T-helper 2 cell treated with Interferon-gamma antibody and Interleukin-4, amounts not matched to agents 5 μg/mL and 100 μg/mL, for 36 hours (primary cell): ENCODE measurements at regions not wholly inside any gene's neighbourhood (a gene's known extent, or its start where the extent isn't known, plus 50 kb on each side); places are given as distances from the start of the nearest gene placed in this dataset.

Experiments
- DNase-seq: peaks from one replicate; pipeline ENCODE4 v3.0.0; 2021; ENCODE audit warnings: low spot score
- H3K27ac Mint-ChIP-seq: one replicate; pipeline ENCODE4 v1.8.0; 2021; ENCODE audit warnings: mild to moderate bottlenecking, mixed read lengths
- H3K27me3 Mint-ChIP-seq: one replicate; pipeline ENCODE4 v1.8.0; 2021; ENCODE audit warnings: low read depth, mixed read lengths
- H3K36me3 Mint-ChIP-seq: one replicate; pipeline ENCODE4 v1.8.0; 2021; ENCODE audit warnings: low read depth, mixed read lengths
- H3K4me1 Mint-ChIP-seq: one replicate; pipeline ENCODE4 v1.8.0; 2021; ENCODE audit warnings: low read depth, mixed read lengths
- H3K4me3 Mint-ChIP-seq: one replicate; pipeline ENCODE4 v1.8.0; 2022; ENCODE audit warnings: mild to moderate bottlenecking, moderate library complexity, mixed read lengths
- H3K9me3 Mint-ChIP-seq: one replicate; pipeline ENCODE4 v1.8.0; 2021; ENCODE audit warnings: mixed read lengths

- H3K36me3 Mint-ChIP-seq = peaks cover 35% of the 10 kb centered on the region
- H3K4me3 Mint-ChIP-seq = no peak overlapping the region
- DNase-seq = no peak
- no peaks in the 10 kb centered on the region for H3K27me3 Mint-ChIP-seq
- no peaks in the 10 kb centered on the region for H3K9me3 Mint-ChIP-seq
- H3K4me1 Mint-ChIP-seq = peaks cover 4% of the 10 kb centered on the region
- no peak overlapping the region for H3K27ac Mint-ChIP-seq
Observed at GRCh38 chr17:77487677-77488530, 347.1 kb downstream of the SEC14L1 start.

GRCh38 chr17:77488531-77489238 is 347.9 kb downstream of the SEC14L1 start:
- Mint-ChIP-seq H3K4me1 (peaks cover 6% of the 10 kb centered on the region), H3K9me3 (no peaks in the 10 kb centered on the region), H3K4me3 (no peak overlapping the region), H3K36me3 (peaks cover 40% of the 10 kb centered on the region), H3K27ac (peak overlapping the region; percentile 55), H3K27me3 (no peaks in the 10 kb centered on the region)
- DNase-seq = no peak

GRCh38 chr17:77489239-77489892 is 348.6 kb downstream of the SEC14L1 start:
- peaks cover 44% of the 10 kb centered on the region for H3K36me3 Mint-ChIP-seq
- H3K27me3 Mint-ChIP-seq = no peaks in the 10 kb centered on the region
- no peak for DNase-seq
- H3K27ac Mint-ChIP-seq = no peak overlapping the region
- no peak overlapping the region for H3K4me3 Mint-ChIP-seq
- H3K9me3 Mint-ChIP-seq = no peaks in the 10 kb centered on the region
- H3K4me1 Mint-ChIP-seq = peaks cover 6% of the 10 kb centered on the region

- no peak overlapping the region for H3K27ac Mint-ChIP-seq
- H3K9me3 Mint-ChIP-seq = no peaks in the 10 kb centered on the region
- H3K4me1 Mint-ChIP-seq = peaks cover 10% of the 10 kb centered on the region
- H3K4me3 Mint-ChIP-seq = no peak overlapping the region
- no peaks in the 10 kb centered on the region for H3K27me3 Mint-ChIP-seq
- peaks cover 45% of the 10 kb centered on the region for H3K36me3 Mint-ChIP-seq
- DNase-seq = no peak
Observed at GRCh38 chr17:77489893-77490255, 349.1 kb downstream of the SEC14L1 start.

GRCh38 chr17:77490361-77491183 is 349.8 kb downstream of the SEC14L1 start:
- Mint-ChIP-seq H3K9me3 (no peaks in the 10 kb centered on the region), H3K36me3 (peaks cover 51% of the 10 kb centered on the region), H3K27ac (no peak overlapping the region), H3K4me1 (peaks cover 12% of the 10 kb centered on the region), H3K4me3 (no peak overlapping the region), H3K27me3 (no peaks in the 10 kb centered on the region)
- no peak for DNase-seq

- no peaks in the 10 kb centered on the region for H3K9me3 Mint-ChIP-seq
- peaks cover 9% of the 10 kb centered on the region for H3K4me1 Mint-ChIP-seq
- no peaks in the 10 kb centered on the region for H3K27me3 Mint-ChIP-seq
- H3K27ac Mint-ChIP-seq = peak overlapping the region; percentile 48
- H3K4me3 Mint-ChIP-seq = no peak overlapping the region
- DNase-seq = no peak
- peaks cover 49% of the 10 kb centered on the region for H3K36me3 Mint-ChIP-seq
Observed at GRCh38 chr17:77491921-77492445, 351.2 kb downstream of the SEC14L1 start.

- peaks cover 47% of the 10 kb centered on the region for H3K36me3 Mint-ChIP-seq
Observed at GRCh38 chr17:77492446-77493237, 351.9 kb downstream of the SEC14L1 start.

GRCh38 chr17:77493238-77493820 is 352.6 kb downstream of the SEC14L1 start:
- peaks cover 44% of the 10 kb centered on the region for H3K36me3 Mint-ChIP-seq
- H3K27ac Mint-ChIP-seq = peak overlapping the region; percentile 55
- peaks cover 9% of the 10 kb centered on the region for H3K4me1 Mint-ChIP-seq
- H3K4me3 Mint-ChIP-seq = no peak overlapping the region
- no peak for DNase-seq
- H3K9me3 Mint-ChIP-seq = no peaks in the 10 kb centered on the region
- no peaks in the 10 kb centered on the region for H3K27me3 Mint-ChIP-seq

More at GRCh38 chr17:77492446-77493237, 351.9 kb downstream of the SEC14L1 start:
- DNase-seq = no peak
- Mint-ChIP-seq H3K27ac (peak overlapping the region; percentile 55), H3K4me3 (no peak overlapping the region), H3K9me3 (no peaks in the 10 kb centered on the region), H3K4me1 (peaks cover 9% of the 10 kb centered on the region), H3K27me3 (no peaks in the 10 kb centered on the region)

- Mint-ChIP-seq H3K36me3 (peaks cover 39% of the 10 kb centered on the region), H3K4me1 (peaks cover 9% of the 10 kb centered on the region), H3K27ac (peak overlapping the region; percentile 36), H3K27me3 (no peaks in the 10 kb centered on the region), H3K4me3 (no peak overlapping the region), H3K9me3 (no peaks in the 10 kb centered on the region)
- DNase-seq = no peak
Observed at GRCh38 chr17:77493901-77494663, 353.3 kb downstream of the SEC14L1 start.

GRCh38 chr17:77494664-77495435 is 354.1 kb downstream of the SEC14L1 start:
- H3K27me3 Mint-ChIP-seq = no peaks in the 10 kb centered on the region
- H3K36me3 Mint-ChIP-seq = peaks cover 44% of the 10 kb centered on the region
- H3K9me3 Mint-ChIP-seq = no peaks in the 10 kb centered on the region
- peaks cover 9% of the 10 kb centered on the region for H3K4me1 Mint-ChIP-seq
- peak overlapping the region; percentile 75 for H3K27ac Mint-ChIP-seq
- peak overlapping the region; percentile 32 for H3K4me3 Mint-ChIP-seq
- peak; percentile 52 for DNase-seq

GRCh38 chr17:77495575-77495974 is 354.8 kb downstream of the SEC14L1 start:
- Mint-ChIP-seq H3K4me3 (no peak overlapping the region), H3K4me1 (peaks cover 9% of the 10 kb centered on the region), H3K27me3 (no peaks in the 10 kb centered on the region), H3K9me3 (no peaks in the 10 kb centered on the region), H3K27ac (peak overlapping the region; percentile 26), H3K36me3 (peaks cover 48% of the 10 kb centered on the region)
- DNase-seq = no peak
